ENCODE measurements at regions not wholly inside any gene's neighbourhood (a gene's known extent, or its start where the extent isn't known, plus 50 kb on each side); places are given as distances from the start of the nearest gene placed in this dataset.

- TF ChIP-seq CTCF (conservative IDR thresholded peaks at IDR 0.05) (no peak), EZH2 (IDR thresholded peaks at IDR 0.05; ENCODE audit: low read depth) (no peak)
Observed at GRCh38 chr14:71311061-71311460, 403.8 kb downstream of the PCNX1 start.

All from PC-9 (cell line).